PC-9 (cell line): ENCODE measurements at regions not wholly inside any gene's neighbourhood (a gene's known extent, or its start where the extent isn't known, plus 50 kb on each side); places are given as distances from the start of the nearest gene placed in this dataset.

ENCODE experiments used
- BruUV-seq: library from RNA; stranded (reverse); fragments of 400-500 nt; replicated peaks from 2 replicates; lab custom pipeline; 2021; lab: Mats Ljungman, UMichigan
- CTCF ChIA-PET: fragments of 300-600 bp; sonication (Branson Sonifier 250); formaldehyde crosslinking; loops from one replicate; lab custom pipeline; 2022; ENCODE audit warnings: antibody characterized with exemption; lab: Charles Lee
- POLR2A ChIA-PET: fragments of 300-600 bp; sonication (Branson Sonifier 250); formaldehyde crosslinking; loops from one replicate; lab custom pipeline; 2022; ENCODE audit warnings: antibody characterized with exemption; ENCODE audit not compliant: unreplicated experiment; lab: Charles Lee
- DNase-seq, 2 experiments: peaks; one replicate each; pipeline versions ENCODE4 v3.0.0 to v3.0.0-alpha.2; 2015 to 2022; ENCODE audit warnings: mixed read lengths in 1 of 2
- H2AFZ ChIP-seq: fragments of 200-600 bp; sonication (generic); 2 replicates; pipeline ENCODE4 v1.8.1; 2017; ENCODE audit warnings: antibody characterized with exemption
- H3F3A ChIP-seq: fragments of 200-600 bp; sonication (generic); 2 replicates; pipeline ENCODE4 v1.8.1; 2017; ENCODE audit warnings: antibody characterized with exemption, mild to moderate bottlenecking, low read depth; ENCODE audit not compliant: insufficient read depth
- H3K27ac ChIP-seq: fragments of 200-600 bp; sonication (generic); 2 replicates; pipeline ENCODE4 v1.6.1; 2016; ENCODE audit warnings: mixed run types
- H3K27me3 ChIP-seq: fragments of 200-600 bp; sonication (generic); 2 replicates; pipeline ENCODE4 v1.6.1; 2016; ENCODE audit warnings: low read depth, mixed run types; ENCODE audit not compliant: insufficient read depth
- H3K36me3 ChIP-seq: fragments of 200-600 bp; sonication (generic); 2 replicates; pipeline ENCODE4 v1.6.1; 2016; ENCODE audit warnings: low read depth, mixed run types
- H3K4me1 ChIP-seq: fragments of 200-600 bp; sonication (generic); replicated peaks from 2 replicates; pipeline ENCODE4 v1.6.1; 2016; ENCODE audit warnings: mixed run types; ENCODE audit not compliant: insufficient read depth
- H3K4me2 ChIP-seq: fragments of 200-600 bp; sonication (generic); 2 replicates; pipeline ENCODE4 v1.6.1; 2017; ENCODE audit warnings: mixed run types
- H3K4me3 ChIP-seq: fragments of 200-600 bp; sonication (generic); 2 replicates; pipeline ENCODE4 v1.6.1; 2016; ENCODE audit warnings: mixed run types
- H3K79me2 ChIP-seq: fragments of 200-600 bp; sonication (generic); 2 replicates; pipeline ENCODE4 v1.6.1; 2017; ENCODE audit warnings: low read depth, mixed run types
- H3K9me2 ChIP-seq: fragments of 200-600 bp; sonication (generic); 2 replicates; pipeline ENCODE4 v1.8.1; 2017; ENCODE audit warnings: mild to moderate bottlenecking; ENCODE audit not compliant: insufficient read depth
- H3K9me3 ChIP-seq: fragments of 200-600 bp; sonication (generic); 2 replicates; pipeline ENCODE4 v1.8.1; 2016; ENCODE audit warnings: low read depth; ENCODE audit not compliant: insufficient read depth
- H4K20me1 ChIP-seq: fragments of 200-600 bp; sonication (generic); 2 replicates; pipeline ENCODE4 v1.8.1; 2017; ENCODE audit not compliant: insufficient read depth
- EZH2 ChIP-seq: fragments of 200-600 bp; sonication (generic); IDR thresholded peaks from 2 replicates; pipeline ENCODE4 v1.8.0; 2017; ENCODE audit warnings: antibody characterized with exemption, low read depth
- intact Hi-C: fragments of 100-400 bp; cut with micrococcal nuclease; formaldehyde crosslinking; loops from one replicate; pipeline ENCODE4 v1.10.0; 2022; ENCODE audit not compliant: unreplicated experiment
- TF ChIP-seq, protein P1 (sequence below): fragments of 200-600 bp; sonication (generic); conservative IDR thresholded peaks from 2 replicates; pipeline ENCODE4 v1.6.1; 2017; ENCODE audit warnings: mixed run types, antibody characterized with exemption, mild to moderate bottlenecking, moderate library complexity

- Histone ChIP-seq H3F3A (no peaks in the 10 kb centered on the region), H3K36me3 (no peaks in the 10 kb centered on the region), H3K27me3 (peaks cover 23% of the 10 kb centered on the region; the same call in 1 of the 2 replicates), H3K4me1 (no peaks in the 10 kb centered on the region), H3K9me3 (no peaks in the 10 kb centered on the region), H3K4me2 (no peak overlapping the region), H4K20me1 (no peaks in the 10 kb centered on the region), H3K27ac (no peak overlapping the region), H2AFZ (no peak overlapping the region), H3K4me3 (no peak overlapping the region), H3K9me2 (no peaks in the 10 kb centered on the region), H3K79me2 (no peaks in the 10 kb centered on the region)
- CTCF ChIA-PET = no interaction called here
- no peak for DNase-seq
- no peak for TF ChIP-seq EZH2
- BruUV-seq = no TSS peak
- POLR2A ChIA-PET = no interaction called here
- intact Hi-C loops = no loop called here
These were observed 232.6 kb downstream of the MED10 start for GRCh38 chr5:6145616-6146237.

DNA sequence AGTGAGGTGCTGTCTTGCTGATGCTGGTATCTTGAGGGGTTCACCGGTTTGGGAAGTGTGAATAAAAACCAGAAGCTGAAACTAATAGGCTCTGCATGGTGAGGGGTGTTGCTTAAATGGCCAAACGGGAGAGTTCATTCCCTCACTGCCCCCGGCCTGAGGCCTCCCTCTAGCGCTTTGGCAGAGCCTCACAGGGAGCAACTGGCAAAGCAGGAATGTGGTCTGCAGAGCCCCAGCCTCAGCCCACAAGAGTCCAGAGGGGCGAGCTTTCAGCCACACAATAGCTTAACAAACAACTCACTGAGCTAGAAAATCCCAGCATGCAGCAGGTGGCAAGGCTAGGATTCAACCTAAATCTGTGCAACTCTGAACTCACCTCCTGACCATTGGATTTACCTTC lies 234.8 kb downstream of the MED10 start:
- BruUV-seq = no TSS peak

GRCh38 chr5:6142353-6142752 lies 236.0 kb downstream of the MED10 start:
- H3K79me2 ChIP-seq = no peaks in the 10 kb centered on the region
- no TSS peak for BruUV-seq
- H3K36me3 ChIP-seq = no peaks in the 10 kb centered on the region
- no peaks in the 10 kb centered on the region for H3K9me2 ChIP-seq
- peaks cover 31% of the 10 kb centered on the region; the same call in 1 of the 2 replicates for H3K27me3 ChIP-seq
- H3K4me2 ChIP-seq = no peak overlapping the region
- H3K27ac ChIP-seq = no peak overlapping the region
- H2AFZ ChIP-seq = no peak overlapping the region
- no peak overlapping the region for H3K4me3 ChIP-seq
- no peaks in the 10 kb centered on the region for H3F3A ChIP-seq
- intact Hi-C loops = no loop called here
- H4K20me1 ChIP-seq = no peaks in the 10 kb centered on the region
- ChIA-PET CTCF (no interaction called here), POLR2A (no interaction called here)
- H3K9me3 ChIP-seq = no peaks in the 10 kb centered on the region
- TF ChIP-seq, protein P1, sequence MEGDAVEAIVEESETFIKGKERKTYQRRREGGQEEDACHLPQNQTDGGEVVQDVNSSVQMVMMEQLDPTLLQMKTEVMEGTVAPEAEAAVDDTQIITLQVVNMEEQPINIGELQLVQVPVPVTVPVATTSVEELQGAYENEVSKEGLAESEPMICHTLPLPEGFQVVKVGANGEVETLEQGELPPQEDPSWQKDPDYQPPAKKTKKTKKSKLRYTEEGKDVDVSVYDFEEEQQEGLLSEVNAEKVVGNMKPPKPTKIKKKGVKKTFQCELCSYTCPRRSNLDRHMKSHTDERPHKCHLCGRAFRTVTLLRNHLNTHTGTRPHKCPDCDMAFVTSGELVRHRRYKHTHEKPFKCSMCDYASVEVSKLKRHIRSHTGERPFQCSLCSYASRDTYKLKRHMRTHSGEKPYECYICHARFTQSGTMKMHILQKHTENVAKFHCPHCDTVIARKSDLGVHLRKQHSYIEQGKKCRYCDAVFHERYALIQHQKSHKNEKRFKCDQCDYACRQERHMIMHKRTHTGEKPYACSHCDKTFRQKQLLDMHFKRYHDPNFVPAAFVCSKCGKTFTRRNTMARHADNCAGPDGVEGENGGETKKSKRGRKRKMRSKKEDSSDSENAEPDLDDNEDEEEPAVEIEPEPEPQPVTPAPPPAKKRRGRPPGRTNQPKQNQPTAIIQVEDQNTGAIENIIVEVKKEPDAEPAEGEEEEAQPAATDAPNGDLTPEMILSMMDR = no peak
- TF ChIP-seq EZH2 = no peak
- H3K4me1 ChIP-seq = no peaks in the 10 kb centered on the region
- DNase-seq = no peak

More for the DNA sequence above, 234.8 kb downstream of the MED10 start:
- Histone ChIP-seq H3K79me2 (no peaks in the 10 kb centered on the region), H3K36me3 (no peaks in the 10 kb centered on the region), H3K4me3 (no peak overlapping the region), H3K27me3 (peaks cover 31% of the 10 kb centered on the region; the same call in 1 of the 2 replicates), H3F3A (no peaks in the 10 kb centered on the region), H4K20me1 (no peaks in the 10 kb centered on the region), H3K4me1 (no peaks in the 10 kb centered on the region), H2AFZ (no peak overlapping the region), H3K27ac (no peak overlapping the region), H3K9me2 (no peaks in the 10 kb centered on the region), H3K9me3 (no peaks in the 10 kb centered on the region), H3K4me2 (no peak overlapping the region)
- ChIA-PET CTCF (no interaction called here), POLR2A (no interaction called here)
- no peak for DNase-seq
- no peak for TF ChIP-seq EZH2
- TF ChIP-seq, protein P1 = no peak
- intact Hi-C loops = no loop called here

DNA sequence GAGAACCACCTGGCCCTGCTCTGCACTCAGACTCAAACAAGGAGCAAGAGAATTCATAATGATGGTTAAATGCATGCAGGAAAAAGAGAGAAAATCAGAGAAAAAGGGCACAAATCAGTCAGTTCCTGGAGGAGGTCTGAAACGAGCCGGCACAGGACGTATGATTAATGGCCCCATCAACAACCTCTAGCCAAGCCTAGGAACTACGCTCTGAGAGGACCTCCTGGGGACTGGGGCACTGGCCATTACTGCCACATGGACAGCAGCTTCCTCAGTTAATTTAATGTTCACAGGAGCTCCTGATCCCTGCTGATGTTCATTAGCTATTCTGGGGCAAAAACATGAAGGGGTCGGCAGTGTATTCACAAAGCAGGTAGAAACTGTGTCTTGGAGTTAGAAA lies 238.1 kb downstream of the MED10 start:
- ChIA-PET POLR2A (no interaction called here), CTCF (no interaction called here)
- H3K9me3 ChIP-seq = no peaks in the 10 kb centered on the region
- H3K36me3 ChIP-seq = no peaks in the 10 kb centered on the region
- no peaks in the 10 kb centered on the region for H3K9me2 ChIP-seq
- intact Hi-C loops = no loop called here
- no peak for TF ChIP-seq EZH2
- TF ChIP-seq, protein P1 = no peak
- no peaks in the 10 kb centered on the region for H4K20me1 ChIP-seq
- no peaks in the 10 kb centered on the region for H3F3A ChIP-seq
- no peaks in the 10 kb centered on the region for H3K79me2 ChIP-seq
- H3K4me2 ChIP-seq = no peak overlapping the region
- no TSS peak for BruUV-seq
- no peak overlapping the region for H2AFZ ChIP-seq
- no peaks in the 10 kb centered on the region for H3K4me1 ChIP-seq
- H3K27ac ChIP-seq = no peak overlapping the region
- peaks cover 31% of the 10 kb centered on the region; the same call in 1 of the 2 replicates for H3K27me3 ChIP-seq
- H3K4me3 ChIP-seq = no peak overlapping the region
- no peak for DNase-seq
